K562 (cell line): ENCODE measurements at regions not wholly inside any gene's neighbourhood (a gene's known extent, or its start where the extent isn't known, plus 50 kb on each side); places are given as distances from the start of the nearest gene placed in this dataset.

Experiments
- ATAC-seq: fragments of 200-7000 bp; cut with Tn5 transposase; 3 replicates; pipeline ENCODE4 v1.9.1; 2020; ENCODE audit warnings: moderate library complexity
- BruUV-seq: library from RNA; stranded (reverse); fragments of 400-500 nt; replicated peaks from 2 replicates; lab custom pipeline; 2021; lab: Mats Ljungman, UMichigan
- CTCF ChIA-PET: fragments of 300-600 bp; formaldehyde crosslinking; extraction: SDS; loops from one replicate; lab custom pipeline; 2021; ENCODE audit warnings: low intra/inter-chr PET ratio; lab: Yijun Ruan, JAX
- POLR2A ChIA-PET: fragments of 300-600, 350-650 bp; sonication (Branson Sonifier 250); formaldehyde crosslinking; extraction: SDS; loops from one replicate; lab custom pipeline; 2021; ENCODE audit warnings: antibody characterized with exemption, inconsistent platforms; lab: Yijun Ruan, JAX
- DNase-seq, 4 experiments: peaks; one replicate each; pipeline versions ENCODE4 v3.0.0 to v3.0.0-alpha.2; 2011 to 2018; ENCODE audit warnings: low spot score in 3 of 4, mixed read lengths in 3 of 4; ENCODE audit errors: extremely low read depth in 1 of 4
- FAIRE-seq: peaks from 2 replicates; lab custom pipeline; 2011; peaks lifted over from hg19 to GRCh38; lab: Jason Lieb, UNC
- H2AFZ ChIP-seq: 2 replicates; pipeline ENCODE4 v1.6.0; 2011; ENCODE audit warnings: low read depth, low read length, control low read depth, inconsistent platforms
- H3K27ac ChIP-seq: fragments of 200-600 bp; 3 replicates; pipeline ENCODE4 v1.8.0; 2011; ENCODE audit warnings: low read depth, mild to moderate bottlenecking, control low read depth, inconsistent platforms, low read length, moderate library complexity, mixed read lengths; ENCODE audit errors: extremely low read depth
- H3K27me3 ChIP-seq, 2 experiments: fragments of 300-600 bp in 1 of 2; 2 replicates in 1 of 2; 3 replicates in 1 of 2; pipeline versions ENCODE4 v1.6.0 to v1.8.0; 2011; ENCODE audit warnings: inconsistent platforms in 2 of 2, low read length in 2 of 2, mild to moderate bottlenecking in 1 of 2, mixed read lengths in 1 of 2, moderate library complexity in 1 of 2; ENCODE audit not compliant: control insufficient read depth in 2 of 2, insufficient read depth in 2 of 2
- H3K36me3 ChIP-seq: fragments of 300-600 bp; 3 replicates; pipeline ENCODE4 v1.8.0; 2011; ENCODE audit warnings: mild to moderate bottlenecking, low read length, inconsistent platforms; ENCODE audit not compliant: control insufficient read depth, insufficient read depth
- H3K4me1 ChIP-seq, 2 experiments: fragments of 200-600 bp in 1 of 2; replicated peaks in 1 of 2; 2 replicates in 1 of 2; 3 replicates in 1 of 2; pipeline versions ENCODE4 v1.5.1 to v1.8.0; 2011; ENCODE audit warnings: inconsistent platforms in 2 of 2, low read length in 2 of 2, mild to moderate bottlenecking in 1 of 2, mixed read lengths in 1 of 2, moderate library complexity in 1 of 2; ENCODE audit not compliant: control insufficient read depth in 2 of 2, insufficient read depth in 2 of 2
- H3K4me2 ChIP-seq: 2 replicates; pipeline ENCODE4 v1.6.1; 2011; ENCODE audit warnings: low read length, control low read depth, inconsistent platforms, mixed read lengths; ENCODE audit not compliant: insufficient read depth
- H3K4me3 ChIP-seq: fragments of 200-600 bp; sonication (generic), shearing (Covaris generic); 2 replicates; pipeline ENCODE4 v1.5.1; 2016; ENCODE audit warnings: control low read depth, inconsistent platforms
- H3K79me2 ChIP-seq: fragments of 200-600 bp; 3 replicates; pipeline ENCODE4 v1.8.0; 2011; ENCODE audit warnings: low read length, inconsistent platforms; ENCODE audit not compliant: control insufficient read depth, insufficient read depth
- H3K9ac ChIP-seq, 2 experiments: 2 replicates each; pipeline versions ENCODE4 v1.6.0 to v1.6.1; 2011; ENCODE audit warnings: low read depth in 2 of 2, low read length in 2 of 2, control low read depth in 1 of 2, inconsistent platforms in 1 of 2, mild to moderate bottlenecking in 1 of 2, mixed read lengths in 1 of 2; ENCODE audit not compliant: insufficient read depth in 1 of 2
- H3K9me1 ChIP-seq: one replicate; pipeline ENCODE4 v1.6.0; 2011; ENCODE audit warnings: inconsistent platforms, mild to moderate bottlenecking, low read length, moderate library complexity; ENCODE audit not compliant: control insufficient read depth, insufficient read depth
- H3K9me3 ChIP-seq: replicated peaks from 2 replicates; pipeline ENCODE4 v1.5.1; 2011; ENCODE audit warnings: low read depth, low read length, inconsistent platforms; ENCODE audit not compliant: control insufficient read depth, insufficient read depth
- H4K20me1 ChIP-seq: replicated peaks from 2 replicates; pipeline ENCODE4 v1.6.1; 2011; ENCODE audit warnings: low read length, inconsistent platforms, mixed read lengths; ENCODE audit not compliant: control insufficient read depth, insufficient read depth
- ARHGAP35 ChIP-seq: fragments of 450-650 bp; IDR thresholded peaks from 2 replicates; pipeline ENCODE4 v1.6.1; 2018; ENCODE audit not compliant: partially characterized antibody
- ARID1B ChIP-seq: fragments of 450-650 bp; IDR thresholded peaks from 2 replicates; pipeline ENCODE4 v1.6.1; 2016; ENCODE audit warnings: antibody characterized with exemption, mild to moderate bottlenecking, inconsistent platforms
- ATF3 ChIP-seq, 2 experiments: fragments of 450-650 bp in 1 of 2; sonication (generic) in 1 of 2; formaldehyde crosslinking in 1 of 2; IDR thresholded peaks in 1 of 2; conservative IDR thresholded peaks in 1 of 2; 2 replicates each; pipeline versions ENCODE4 v1.6.1 to v1.8.1; 2016 to 2023; ENCODE audit warnings: mild to moderate bottlenecking in 2 of 2, moderate library complexity in 2 of 2, inconsistent platforms in 1 of 2, missing genetic modification reagents in 1 of 2
- CBFB ChIP-seq: sonication (generic); formaldehyde crosslinking; IDR thresholded peaks from 2 replicates; pipeline ENCODE4 v1.4.0; 2020; ENCODE audit warnings: mild to moderate bottlenecking, missing genetic modification reagents
- ELF4 ChIP-seq: fragments of 450-650 bp; formaldehyde crosslinking; IDR thresholded peaks from 2 replicates; pipeline ENCODE4 v1.4.0; 2022; ENCODE audit warnings: missing genetic modification characterization
- MNT ChIP-seq, 2 experiments: fragments of 450-650 bp; conservative IDR thresholded peaks; 2 replicates each; pipeline ENCODE4 v1.6.1; 2017; ENCODE audit warnings: mild to moderate bottlenecking in 2 of 2, moderate library complexity in 2 of 2
- NR2C1 ChIP-seq, 2 experiments: fragments of 450-650 bp; IDR thresholded peaks; 2 replicates each; pipeline ENCODE4 v1.6.1; 2017; ENCODE audit warnings: mild to moderate bottlenecking in 2 of 2, antibody characterized with exemption in 1 of 2, inconsistent platforms in 1 of 2, missing compliant biosample characterization in 1 of 2, missing genetic modification characterization in 1 of 2
- NR3C1 ChIP-seq: sonication (generic); formaldehyde crosslinking; IDR thresholded peaks from 2 replicates; pipeline ENCODE4 v1.8.1; 2022; ENCODE audit warnings: missing genetic modification reagents
- OTX1 ChIP-seq: fragments of 450-650 bp; formaldehyde crosslinking; IDR thresholded peaks from 2 replicates; pipeline ENCODE4 v1.4.0; 2022; ENCODE audit warnings: mild to moderate bottlenecking
- RBM34 ChIP-seq: fragments of 200-400 bp; formaldehyde crosslinking; IDR thresholded peaks from 2 replicates; pipeline ENCODE4 v1.6.1; 2018; ENCODE audit warnings: low read length, borderline replicate concordance; ENCODE audit not compliant: insufficient read depth
- SRF ChIP-seq, 2 experiments: fragments of 250-450, 450-650 bp in 1 of 2; sonication (Bioruptor Pico) in 1 of 2; sonication (generic) in 1 of 2; formaldehyde crosslinking; IDR thresholded peaks; 2 replicates each; pipeline versions ENCODE4 v1.5.0 to v1.5.1; 2020 to 2022; ENCODE audit warnings: mild to moderate bottlenecking in 1 of 2, missing genetic modification reagents in 1 of 2
- ZFP1 ChIP-seq: fragments of 450-650 bp; formaldehyde crosslinking; IDR thresholded peaks from 2 replicates; pipeline ENCODE4 v1.4.0; 2020; ENCODE audit warnings: mild to moderate bottlenecking, mixed read lengths
- ZNF143 ChIP-seq: sonication (generic); formaldehyde crosslinking; IDR thresholded peaks from 2 replicates; pipeline ENCODE4 v1.9.0; 2022; ENCODE audit warnings: mild to moderate bottlenecking, missing genetic modification reagents
- ZNF589 ChIP-seq: fragments of 200-800 bp; sonication (Bioruptor generic); IDR thresholded peaks from 2 replicates; pipeline ENCODE4 v1.6.1; 2016; ENCODE audit warnings: low read depth, missing genetic modification characterization, missing compliant biosample characterization
- ZNF778 ChIP-seq: fragments of 450-650 bp; formaldehyde crosslinking; IDR thresholded peaks from 2 replicates; pipeline ENCODE4 v1.4.0; 2020; ENCODE audit warnings: mild to moderate bottlenecking, moderate library complexity
- WGBS: fragments of 100-300 bp; shearing (Covaris generic); methylation state at CpG from one replicate; pipeline ENCODE4 v1.1.6; 2016; ENCODE audit warnings: low coverage, mixed read lengths; ENCODE audit not compliant: insufficient coverage; ENCODE audit errors: missing lambda C conversion rate; 5-methylcytosine and 5-hydroxymethylcytosine counted together
- in situ Hi-C: fragments of 300-500 bp; cut with MboI; formaldehyde crosslinking; loops from 4 replicates; pipeline ENCODE4 v1.15.0; 2018; ENCODE audit warnings: inconsistent platforms, mixed read lengths
- intact Hi-C: fragments of 100-400 bp; cut with micrococcal nuclease; formaldehyde crosslinking; loops from 2 replicates; pipeline ENCODE4 v1.14.2; 2022

DNA sequence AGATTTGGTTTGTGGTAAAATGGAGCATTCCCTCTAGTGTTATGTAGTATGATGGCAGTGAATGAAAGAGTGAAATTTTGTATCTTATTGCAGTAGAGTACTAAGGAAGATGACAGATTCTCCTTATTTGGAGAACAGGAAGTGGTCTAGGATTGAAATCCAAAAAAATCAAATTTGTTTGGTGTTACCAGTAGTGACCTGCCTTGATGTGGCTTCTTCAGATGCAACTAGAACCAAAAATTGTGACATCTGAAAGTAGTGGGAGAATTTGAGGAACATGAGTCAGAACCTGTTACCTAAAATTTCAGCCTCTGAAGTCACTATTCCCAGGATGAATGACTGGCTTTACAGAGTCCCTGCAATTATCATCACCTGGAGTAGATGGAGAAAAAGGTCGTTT lies 165.9 kb downstream of the KLF5 start:
- ATAC-seq, result no peak
- POLR2A ChIA-PET, result interaction anchor here (0.6 kb wide), 1 partner anchor 63 kb away, joined by 3 read pairs; no protein-coding TSS in a partner anchor
- Histone ChIP-seq H3K79me2 (no peaks in the 10 kb centered on the region), H3K9me3 (no peaks in the 10 kb centered on the region), H3K4me3 (no peak overlapping the region), H2AFZ (no peak overlapping the region), H3K4me2 (no peak overlapping the region), H3K4me1 (no peaks in the 10 kb centered on the region), H3K9me1 (no peaks in the 10 kb centered on the region), H4K20me1 (no peaks in the 10 kb centered on the region), H3K27me3 (no peaks in the 10 kb centered on the region), H3K9ac (no peak overlapping the region), H3K36me3 (no peaks in the 10 kb centered on the region), H3K27ac (no peak overlapping the region)
- in situ Hi-C loops (no loop called here), intact Hi-C loops (no loop called here)
- no peak for FAIRE-seq
- BruUV-seq, result no TSS peak
- no peak for DNase-seq
- WGBS, result 0% methylated on average over 1 of the region's 1 CpG
- no peak for TF ChIP-seq MNT (conservative IDR thresholded peaks at IDR 0.05)
- no peak for TF ChIP-seq ELF4
- no peak for TF ChIP-seq ARHGAP35
- no peak for TF ChIP-seq ZNF778
- no peak for TF ChIP-seq OTX1
- CTCF ChIA-PET, result no interaction called here

GRCh38 chr13:73223372-73223781 lies 164.6 kb downstream of the KLF5 start:
- in situ Hi-C loops (no loop called here), intact Hi-C loops (no loop called here)
- H3K27me3 ChIP-seq, result no peaks in the 10 kb centered on the region
- no peak for ATAC-seq
- H3K79me2 ChIP-seq, result no peaks in the 10 kb centered on the region
- no peak overlapping the region for H3K4me3 ChIP-seq
- CTCF ChIA-PET, result no interaction called here
- no peak overlapping the region for H2AFZ ChIP-seq
- TF ChIP-seq ATF3 (IDR thresholded peaks at IDR 0.05) (no peak), ATF3 (CRISPR knock-in tag; conservative IDR thresholded peaks at IDR 0.05) (no peak), NR3C1 (CRISPR knock-in tag) (no peak), ZNF143 (CRISPR knock-in tag) (no peak), NR2C1 (IDR thresholded peaks at IDR 0.05) (no peak), NR2C1 (tag; IDR thresholded peaks at IDR 0.05) (no peak), ZFP1 (no peak), RBM34 (no peak), CBFB (CRISPR knock-in tag) (no peak), SRF (CRISPR knock-in tag; IDR thresholded peaks at IDR 0.05) (no peak), ZNF589 (CRISPR knock-in tag) (no peak), ARID1B (no peak)
- H3K9me1 ChIP-seq, result no peaks in the 10 kb centered on the region
- no peak overlapping the region for H3K4me2 ChIP-seq
- H3K9ac ChIP-seq, result no peak overlapping the region
- no peaks in the 10 kb centered on the region for H3K36me3 ChIP-seq
- H3K27ac ChIP-seq, result no peak overlapping the region
- no peaks in the 10 kb centered on the region for H3K4me1 ChIP-seq
- WGBS, result 8% methylated on average over 4 of the region's 5 CpGs
- no peak for FAIRE-seq
- DNase-seq, result no peak
- H4K20me1 ChIP-seq, result no peaks in the 10 kb centered on the region
- no peaks in the 10 kb centered on the region for H3K9me3 ChIP-seq
- POLR2A ChIA-PET, result no interaction called here
- no TSS peak for BruUV-seq
